NB4 (cell line): ENCODE measurements at regions not wholly inside any gene's neighbourhood (a gene's known extent, or its start where the extent isn't known, plus 50 kb on each side); places are given as distances from the start of the nearest gene placed in this dataset.
A peak's percentile ranks its signal among the peaks of the same experiment; 100 is the strongest.

Experiments used
- DNase-seq: peaks from one replicate; pipeline ENCODE4 v3.0.0; 2010; ENCODE audit warnings: low read depth
- H3K4me3 ChIP-seq: one replicate; pipeline ENCODE4 v1.5.1; 2011; ENCODE audit warnings: mild to moderate bottlenecking, low read depth, low read length, moderate library complexity
- CTCF ChIP-seq: IDR thresholded peaks from one replicate; pipeline ENCODE4 v1.5.1; 2012; ENCODE audit warnings: low read depth, low read length
- MYC ChIP-seq: IDR thresholded peaks from 2 replicates; pipeline ENCODE4 v1.6.1; 2011; ENCODE audit warnings: low read depth, low read length
- POLR2A ChIP-seq: IDR thresholded peaks from 2 replicates; pipeline ENCODE4 v1.6.1; 2011; ENCODE audit warnings: mild to moderate bottlenecking; ENCODE audit not compliant: insufficient read length; ENCODE audit errors: extremely low read depth
- TF ChIP-seq, protein P1 (sequence below): IDR thresholded peaks from 2 replicates; pipeline ENCODE4 v1.6.1; 2011; ENCODE audit warnings: low read depth, low read length

- DNase-seq = no peak
- TF ChIP-seq CTCF (no peak), POLR2A (no peak), MYC (no peak)
- TF ChIP-seq, protein P1, sequence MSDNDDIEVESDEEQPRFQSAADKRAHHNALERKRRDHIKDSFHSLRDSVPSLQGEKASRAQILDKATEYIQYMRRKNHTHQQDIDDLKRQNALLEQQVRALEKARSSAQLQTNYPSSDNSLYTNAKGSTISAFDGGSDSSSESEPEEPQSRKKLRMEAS = no peak
These were observed 139.3 kb upstream of the COBL start for GRCh38 chr7:51455948-51456347.

DNA sequence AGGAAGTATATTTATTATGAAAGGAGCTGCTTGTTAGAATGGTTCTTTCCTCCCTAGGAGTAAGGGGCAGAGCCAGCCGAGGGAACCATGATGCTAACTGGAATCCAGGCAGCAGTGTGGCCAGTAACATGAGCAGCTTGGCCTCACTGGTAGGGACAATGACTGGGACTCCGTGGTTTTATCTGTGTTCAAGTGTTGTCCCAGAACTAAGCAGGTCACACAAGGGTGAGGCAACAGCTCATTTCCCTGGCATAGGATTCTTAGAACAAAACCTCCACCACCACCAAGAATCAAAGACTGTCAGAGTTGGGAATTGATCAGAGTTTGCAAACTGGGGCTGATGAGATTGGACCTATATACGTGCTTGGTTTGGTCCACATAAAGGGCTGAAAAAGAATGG is 138.9 kb upstream of the COBL start:
- DNase-seq = no peak
- no peak overlapping the region for H3K4me3 ChIP-seq
- TF ChIP-seq POLR2A = no peak

More at GRCh38 chr7:51455948-51456347, 139.3 kb upstream of the COBL start:
- H3K4me3 ChIP-seq = no peak overlapping the region

- TF ChIP-seq, protein P1 = no peak
- no peak for DNase-seq
- no peak overlapping the region for H3K4me3 ChIP-seq
These were observed 138.5 kb upstream of the COBL start for GRCh38 chr7:51455086-51455485.

GRCh38 chr7:51452694-51453093 is 136.1 kb upstream of the COBL start:
- no peak for DNase-seq
- TF ChIP-seq POLR2A (no peak), MYC (no peak), CTCF (no peak)
- TF ChIP-seq, protein P1 = no peak
- H3K4me3 ChIP-seq = no peak overlapping the region

DNA sequence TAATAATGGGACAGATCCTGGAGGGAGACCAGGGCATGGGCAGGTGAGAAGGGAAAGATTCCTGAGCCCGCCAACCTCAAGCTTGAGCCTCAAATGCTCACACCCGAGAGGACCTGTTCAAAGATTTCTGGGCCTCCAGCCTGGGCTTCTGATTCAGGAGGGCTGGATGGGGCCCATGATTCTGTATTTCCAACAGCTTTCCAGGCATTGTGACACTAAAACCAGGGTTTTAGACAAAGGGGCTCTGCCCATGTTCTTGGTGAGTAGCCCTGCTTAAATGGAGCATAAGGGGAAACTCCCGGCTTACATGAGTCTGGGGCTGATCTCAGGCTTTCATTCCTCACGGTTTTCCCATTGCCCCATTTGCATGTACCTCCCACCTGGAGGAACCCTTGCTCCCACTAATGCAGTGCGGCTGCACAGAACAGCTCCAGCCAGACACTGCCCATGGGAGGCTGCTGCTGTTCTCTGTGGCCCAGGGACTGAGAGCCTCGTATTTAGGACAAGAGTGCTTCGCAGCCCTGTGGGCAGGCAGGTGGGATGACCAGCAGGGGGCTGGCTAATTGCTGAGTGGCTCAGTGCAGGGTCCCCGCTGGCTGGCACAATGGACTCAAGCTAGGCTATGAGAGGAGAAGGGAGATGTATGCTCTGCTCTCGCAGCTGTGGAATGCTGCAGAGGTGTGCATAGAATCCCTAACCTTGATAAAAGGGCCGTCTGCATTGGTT is 135.3 kb upstream of the COBL start:
- TF ChIP-seq, protein P1 = no peak
- peak; percentile 17 for TF ChIP-seq CTCF
- no peak overlapping the region for H3K4me3 ChIP-seq
- no peak for DNase-seq

- TF ChIP-seq CTCF = no peak
- TF ChIP-seq MYC = no peak
- TF ChIP-seq POLR2A = no peak
- TF ChIP-seq, protein P1 = no peak
- DNase-seq = no peak
- no peak overlapping the region for H3K4me3 ChIP-seq
These were observed 133.9 kb upstream of the COBL start for GRCh38 chr7:51450541-51450940.

GRCh38 chr7:51446785-51447184 is 130.2 kb upstream of the COBL start:
- TF ChIP-seq POLR2A (no peak), MYC (no peak), CTCF (no peak)
- TF ChIP-seq, protein P1 = no peak
- no peak overlapping the region for H3K4me3 ChIP-seq
- no peak for DNase-seq
